HG02885 (cell line): ENCODE measurements at regions not wholly inside any gene's neighbourhood (a gene's known extent, or its start where the extent isn't known, plus 50 kb on each side); places are given as distances from the start of the nearest gene placed in this dataset.

Source experiments
- ATAC-seq: cut with Tn5 transposase; IDR thresholded peaks from one replicate; pipeline ENCODE4 v1.9.1; 2021; ENCODE audit warnings: mild to moderate bottlenecking; ENCODE audit not compliant: unreplicated experiment, poor library complexity

GRCh38 chr12:127542931-127543330 is 724.0 kb upstream of the TMEM132C start:
- ATAC-seq: no peak

- no peak for ATAC-seq
Measured at GRCh38 chr12:127546721-127547505, 720.1 kb upstream of the TMEM132C start.

- no peak for ATAC-seq
Measured at GRCh38 chr12:127548123-127548553, 718.8 kb upstream of the TMEM132C start.

- no peak for ATAC-seq
Measured at GRCh38 chr12:127550271-127550670, 716.7 kb upstream of the TMEM132C start.

- no peak for ATAC-seq
Measured at GRCh38 chr12:127552838-127553237, 714.1 kb upstream of the TMEM132C start.

- ATAC-seq: no peak
Measured at GRCh38 chr12:127555071-127555470, 711.9 kb upstream of the TMEM132C start.

GRCh38 chr12:127556231-127556886 is 710.6 kb upstream of the TMEM132C start:
- no peak for ATAC-seq

GRCh38 chr12:127558361-127558760 is 708.6 kb upstream of the TMEM132C start:
- no peak for ATAC-seq

GRCh38 chr12:127559349-127560040 is 707.5 kb upstream of the TMEM132C start:
- no peak for ATAC-seq

GRCh38 chr12:127560041-127560478 is 706.9 kb upstream of the TMEM132C start:
- ATAC-seq: no peak

GRCh38 chr12:127562816-127563215 is 704.2 kb upstream of the TMEM132C start:
- ATAC-seq: no peak

- ATAC-seq: no peak
Measured at GRCh38 chr12:127565241-127565640, 701.7 kb upstream of the TMEM132C start.

GRCh38 chr12:127567531-127567930 is 699.4 kb upstream of the TMEM132C start:
- no peak for ATAC-seq

- no peak for ATAC-seq
Measured at GRCh38 chr12:127570387-127570786, 696.6 kb upstream of the TMEM132C start.

- ATAC-seq: no peak
Measured at GRCh38 chr12:127570793-127571360, 696.1 kb upstream of the TMEM132C start.

- no peak for ATAC-seq
Measured at GRCh38 chr12:127571578-127571977, 695.4 kb upstream of the TMEM132C start.

- ATAC-seq: no peak
Measured at GRCh38 chr12:127579446-127579845, 687.5 kb upstream of the TMEM132C start.

- ATAC-seq: no peak
Measured at GRCh38 chr12:127582074-127582473, 684.9 kb upstream of the TMEM132C start.

- ATAC-seq: no peak
Measured at GRCh38 chr12:127583041-127583440, 683.9 kb upstream of the TMEM132C start.

GRCh38 chr12:127588249-127588648 is 678.7 kb upstream of the TMEM132C start:
- no peak for ATAC-seq

GRCh38 chr12:127589541-127589940 is 677.4 kb upstream of the TMEM132C start:
- ATAC-seq: no peak
